Colonic mucosa (tissue), 4 donors: ENCODE measurements at regions not wholly inside any gene's neighbourhood (a gene's known extent, or its start where the extent isn't known, plus 50 kb on each side); places are given as distances from the start of the nearest gene placed in this dataset.

ENCODE experiments used
- DNase-seq: peaks from one replicate; pipeline ENCODE4 v3.0.0-alpha.2; 2020
- H3K27ac ChIP-seq: fragments of 200-600 bp; one replicate; pipeline ENCODE4 v1.8.0; 2021
- H3K27me3 ChIP-seq: fragments of 200-600 bp; one replicate; pipeline ENCODE4 v1.8.0; 2021
- H3K36me3 ChIP-seq: fragments of 200-600 bp; one replicate; pipeline ENCODE4 v1.8.0; 2021
- H3K4me1 ChIP-seq: fragments of 200-600 bp; one replicate; pipeline ENCODE4 v1.8.0; 2021; ENCODE audit warnings: mild to moderate bottlenecking
- H3K4me3 ChIP-seq: fragments of 200-600 bp; one replicate; pipeline ENCODE4 v1.8.0; 2021
- H3K9ac ChIP-seq, 2 donors: one replicate each; pipeline ENCODE4 v1.7.0; 2013; ENCODE audit warnings: control low read depth in 2 of 2, low read depth in 2 of 2, low read length in 2 of 2
- H3K9me3 ChIP-seq: fragments of 200-600 bp; one replicate; pipeline ENCODE4 v1.8.0; 2021
- CTCF ChIP-seq: fragments of 200-600 bp; IDR thresholded peaks from one replicate; pipeline ENCODE4 v1.8.0; 2022; ENCODE audit warnings: antibody characterized with exemption, mild to moderate bottlenecking
- intact Hi-C: fragments of 100-400 bp; cut with DNase I; formaldehyde crosslinking; loops from one replicate; pipeline ENCODE4 v1.14.1; 2022
- donor health status: healthy.
- donor health status: DM: no; HTN: no; CAD: no.
- donor health status: DM: no; HTN: no; CAD: no.

- no peaks in the 10 kb centered on the region for H3K9me3 ChIP-seq
- intact Hi-C loops: no loop called here
- no peak for DNase-seq
These were observed 90.7 kb upstream of the EPHA4 start for GRCh38 chr2:221662689-221663391.

GRCh38 chr2:221657806-221658205 lies 85.7 kb upstream of the EPHA4 start:
- no peak for DNase-seq
- Histone ChIP-seq H3K36me3 (no peaks in the 10 kb centered on the region), H3K9me3 (no peaks in the 10 kb centered on the region), H3K27me3 (no peaks in the 10 kb centered on the region), H3K9ac (no peak overlapping the region), H3K4me3 (no peak overlapping the region), H3K27ac (no peak overlapping the region), H3K4me1 (no peaks in the 10 kb centered on the region)
- no peak for TF ChIP-seq CTCF
- intact Hi-C loops: no loop called here

More at GRCh38 chr2:221662689-221663391, 90.7 kb upstream of the EPHA4 start:
- no peaks in the 10 kb centered on the region for H3K4me1 ChIP-seq
- no peaks in the 10 kb centered on the region for H3K27me3 ChIP-seq
- H3K27ac ChIP-seq: no peak overlapping the region
- no peaks in the 10 kb centered on the region for H3K36me3 ChIP-seq
- no peak for TF ChIP-seq CTCF
- H3K4me3 ChIP-seq: no peak overlapping the region
- H3K9ac ChIP-seq: no peak overlapping the region

GRCh38 chr2:221655300-221655699 lies 83.2 kb upstream of the EPHA4 start:
- TF ChIP-seq CTCF: no peak
- intact Hi-C loops: no loop called here
- Histone ChIP-seq H3K9me3 (no peaks in the 10 kb centered on the region), H3K4me1 (no peaks in the 10 kb centered on the region), H3K9ac (no peak overlapping the region), H3K4me3 (no peak overlapping the region), H3K27ac (no peak overlapping the region), H3K36me3 (no peaks in the 10 kb centered on the region), H3K27me3 (no peaks in the 10 kb centered on the region)
- DNase-seq: no peak

- H3K27me3 ChIP-seq: no peaks in the 10 kb centered on the region
- no peak overlapping the region for H3K27ac ChIP-seq
- intact Hi-C loops: no loop called here
- no peak for DNase-seq
- no peaks in the 10 kb centered on the region for H3K9me3 ChIP-seq
- H3K9ac ChIP-seq: no peak overlapping the region
- no peaks in the 10 kb centered on the region for H3K4me1 ChIP-seq
- no peak overlapping the region for H3K4me3 ChIP-seq
- TF ChIP-seq CTCF: no peak
- no peaks in the 10 kb centered on the region for H3K36me3 ChIP-seq
These were observed 81.1 kb upstream of the EPHA4 start for GRCh38 chr2:221653182-221653581.

GRCh38 chr2:221649051-221649775 lies 77.1 kb upstream of the EPHA4 start:
- H3K27me3 ChIP-seq: no peaks in the 10 kb centered on the region
- no peak for DNase-seq
- intact Hi-C loops: no loop called here
- H3K36me3 ChIP-seq: no peaks in the 10 kb centered on the region
- H3K4me3 ChIP-seq: no peak overlapping the region
- no peak for TF ChIP-seq CTCF
- H3K9me3 ChIP-seq: no peaks in the 10 kb centered on the region
- no peak overlapping the region for H3K9ac ChIP-seq
- no peaks in the 10 kb centered on the region for H3K4me1 ChIP-seq
- H3K27ac ChIP-seq: no peak overlapping the region
